ENCODE measurements at regions not wholly inside any gene's neighbourhood (a gene's known extent, or its start where the extent isn't known, plus 50 kb on each side); places are given as distances from the start of the nearest gene placed in this dataset.
A peak's percentile ranks its signal among the peaks of the same experiment; 100 is the strongest.
"Not testable (repeated sequence)": the region's sequence is repeated elsewhere in the genome, so short reads cannot be mapped to it uniquely, and the experiment has no call there.

- ATAC-seq (ENCODE audit: insufficient number of reproducible peaks, low FRiP score, low read depth): no peak
- peak; percentile 14 for DNase-seq (ENCODE audit: low spot score)
- H3K27ac ChIP-seq: no peak overlapping the region
- TF ChIP-seq CTCF (IDR thresholded peaks at IDR 0.05): no peak
- peak overlapping the region; percentile 14 for H3K4me3 ChIP-seq
- H3K4me1 ChIP-seq (ENCODE audit: control insufficient read depth in 1 of 2, low read depth in 2 of 2): no peaks in the 10 kb centered on the region
- H3K36me3 ChIP-seq: no peaks in the 10 kb centered on the region
- H3K27me3 ChIP-seq (replicated peaks; ENCODE audit: insufficient read depth): no peaks in the 10 kb centered on the region
- H3K9me3 ChIP-seq: no peaks in the 10 kb centered on the region
These were observed 63.1 kb upstream of the CACNA2D1 start for GRCh38 chr7:82506702-82507101.

- no peak for DNase-seq (ENCODE audit: low spot score)
- no peak for ATAC-seq (ENCODE audit: insufficient number of reproducible peaks, low FRiP score, low read depth)
- no peaks in the 10 kb centered on the region for H3K4me1 ChIP-seq (ENCODE audit: control insufficient read depth in 1 of 2, low read depth in 2 of 2)
- TF ChIP-seq CTCF (IDR thresholded peaks at IDR 0.05): no peak
- H3K27ac ChIP-seq: no peak overlapping the region
- no peak overlapping the region for H3K4me3 ChIP-seq
- no peaks in the 10 kb centered on the region for H3K9me3 ChIP-seq
- no peaks in the 10 kb centered on the region for H3K27me3 ChIP-seq (replicated peaks; ENCODE audit: insufficient read depth)
- no peaks in the 10 kb centered on the region for H3K36me3 ChIP-seq
These were observed 62.6 kb upstream of the CACNA2D1 start for GRCh38 chr7:82506208-82506607.

GRCh38 chr7:82501346-82501745 lies 57.8 kb upstream of the CACNA2D1 start:
- no peaks in the 10 kb centered on the region for H3K9me3 ChIP-seq
- no peaks in the 10 kb centered on the region for H3K36me3 ChIP-seq
- DNase-seq (ENCODE audit: low spot score) (no peak), ATAC-seq (ENCODE audit: insufficient number of reproducible peaks, low FRiP score, low read depth) (no peak)
- H3K27ac ChIP-seq: no peak overlapping the region
- H3K27me3 ChIP-seq (replicated peaks; ENCODE audit: insufficient read depth): no peaks in the 10 kb centered on the region
- no peak overlapping the region for H3K4me3 ChIP-seq
- no peak for TF ChIP-seq CTCF (IDR thresholded peaks at IDR 0.05)
- no peaks in the 10 kb centered on the region for H3K4me1 ChIP-seq (ENCODE audit: control insufficient read depth in 1 of 2, low read depth in 2 of 2)

GRCh38 chr7:82499546-82499945 lies 56.0 kb upstream of the CACNA2D1 start:
- not testable (repeated sequence) for H3K9me3 ChIP-seq; H3K36me3 ChIP-seq; H3K4me3 ChIP-seq; ATAC-seq (ENCODE audit: insufficient number of reproducible peaks, low FRiP score, low read depth); H3K27me3 ChIP-seq (replicated peaks; ENCODE audit: insufficient read depth); H3K27ac ChIP-seq; H3K4me1 ChIP-seq (ENCODE audit: control insufficient read depth in 1 of 2, low read depth in 2 of 2); DNase-seq (ENCODE audit: low spot score)

GRCh38 chr7:82494420-82494819 lies 50.8 kb upstream of the CACNA2D1 start:
- Histone ChIP-seq H3K9me3 (no peaks in the 10 kb centered on the region), H3K27me3 (replicated peaks; ENCODE audit: insufficient read depth) (no peaks in the 10 kb centered on the region), H3K27ac (no peak overlapping the region), H3K4me3 (no peak overlapping the region), H3K36me3 (no peaks in the 10 kb centered on the region), H3K4me1 (ENCODE audit: control insufficient read depth in 1 of 2, low read depth in 2 of 2) (peaks cover 0 to 10% of the 10 kb centered on the region in 2 donors)
- no peak for TF ChIP-seq CTCF (IDR thresholded peaks at IDR 0.05)
- DNase-seq (ENCODE audit: low spot score) (no peak), ATAC-seq (ENCODE audit: insufficient number of reproducible peaks, low FRiP score, low read depth) (no peak)
